IMR-90 (cell line): ENCODE measurements at regions not wholly inside any gene's neighbourhood (a gene's known extent, or its start where the extent isn't known, plus 50 kb on each side); places are given as distances from the start of the nearest gene placed in this dataset.

Source experiments
- ATAC-seq: fragments of 200-7000 bp; cut with Tn5 transposase; 2 replicates; pipeline ENCODE4 v1.9.1; 2020; ENCODE audit warnings: low read depth, mild to moderate bottlenecking, moderate library complexity
- BruUV-seq: library from RNA; stranded (reverse); fragments of 400-500 nt; replicated peaks from 2 replicates; lab custom pipeline; 2021; lab: Mats Ljungman, UMichigan
- CTCF ChIA-PET: fragments of 300-600 bp; formaldehyde crosslinking; extraction: SDS; loops from one replicate; lab custom pipeline; 2021; ENCODE audit warnings: antibody characterized with exemption; lab: Yijun Ruan, JAX
- POLR2A ChIA-PET: fragments of 300-600 bp; sonication (Branson Sonifier 250); formaldehyde crosslinking; loops from one replicate; lab custom pipeline; 2022; ENCODE audit warnings: antibody characterized with exemption; ENCODE audit not compliant: unreplicated experiment; lab: Charles Lee
- DNase-seq: peaks from one replicate; pipeline ENCODE4 v3.0.0; 2013
- H2AFZ ChIP-seq: replicated peaks from 2 replicates; pipeline ENCODE3; 2013; ENCODE audit warnings: low read length, mild to moderate bottlenecking; ENCODE audit not compliant: poor library complexity
- H2AK5ac ChIP-seq: 2 replicates; pipeline ENCODE4 v1.6.1; 2013; ENCODE audit warnings: low read depth, low read length, inconsistent platforms
- H2AK9ac ChIP-seq: replicated peaks from 2 replicates; pipeline ENCODE3; 2013; ENCODE audit warnings: mild to moderate bottlenecking, low read depth, low read length, moderate library complexity; ENCODE audit not compliant: poor library complexity
- H2BK120ac ChIP-seq: 2 replicates; pipeline ENCODE4 v1.6.1; 2013; ENCODE audit warnings: low read depth, low read length, inconsistent platforms
- H2BK15ac ChIP-seq: 3 replicates; pipeline ENCODE4 v1.6.1; 2013; ENCODE audit warnings: low read depth, low read length, inconsistent platforms
- H2BK20ac ChIP-seq: 2 replicates; pipeline ENCODE4 v1.6.1; 2013; ENCODE audit warnings: low read depth, mild to moderate bottlenecking, inconsistent platforms, low read length, moderate library complexity
- H2BK5ac ChIP-seq: 2 replicates; pipeline ENCODE4 v1.6.1; 2013; ENCODE audit warnings: mild to moderate bottlenecking, low read depth, low read length, inconsistent platforms; ENCODE audit not compliant: poor library complexity, severe bottlenecking
- H3K14ac ChIP-seq: replicated peaks from 2 replicates; pipeline ENCODE4 v1.6.1; 2013; ENCODE audit warnings: low read depth, low read length, inconsistent platforms
- H3K18ac ChIP-seq: 2 replicates; pipeline ENCODE4 v1.6.1; 2013; ENCODE audit warnings: low read depth, low read length, control low read depth
- H3K23ac ChIP-seq: 2 replicates; pipeline ENCODE4 v1.6.1; 2013; ENCODE audit warnings: low read depth, low read length, inconsistent platforms
- H3K27ac ChIP-seq: 2 replicates; pipeline ENCODE4 v1.5.1; 2013; ENCODE audit warnings: mild to moderate bottlenecking, control low read depth, low read length; ENCODE audit not compliant: insufficient read depth
- H3K27me3 ChIP-seq: 2 replicates; pipeline ENCODE4 v1.6.1; 2013; ENCODE audit warnings: low read length; ENCODE audit not compliant: control insufficient read depth, insufficient read depth
- H3K36me3 ChIP-seq: 2 replicates; pipeline ENCODE4 v1.6.1; 2013; ENCODE audit warnings: low read length, mixed read lengths; ENCODE audit not compliant: control insufficient read depth, insufficient read depth
- H3K4ac ChIP-seq: 2 replicates; pipeline ENCODE4 v1.6.1; 2013; ENCODE audit warnings: low read depth, low read length, inconsistent platforms
- H3K4me1 ChIP-seq: 2 replicates; pipeline ENCODE4 v1.6.1; 2013; ENCODE audit warnings: low read length, mixed read lengths; ENCODE audit not compliant: control insufficient read depth, insufficient read depth
- H3K4me2 ChIP-seq: 2 replicates; pipeline ENCODE4 v1.6.1; 2013; ENCODE audit warnings: low read depth, mild to moderate bottlenecking, control low read depth, low read length, moderate library complexity
- H3K4me3 ChIP-seq: 2 replicates; pipeline ENCODE4 v1.5.1; 2013; ENCODE audit warnings: low read depth, mild to moderate bottlenecking, control low read depth, low read length, moderate library complexity; ENCODE audit not compliant: insufficient read depth
- H3K56ac ChIP-seq: 2 replicates; pipeline ENCODE4 v1.6.1; 2013; ENCODE audit warnings: low read length, inconsistent platforms; ENCODE audit not compliant: insufficient read depth; ENCODE audit errors: extremely low read depth
- H3K79me1 ChIP-seq, 2 experiments: 2 replicates each; pipeline ENCODE4 v1.6.1; 2013; ENCODE audit warnings: low read length in 2 of 2, inconsistent platforms in 1 of 2, low read depth in 1 of 2
- H3K9ac ChIP-seq: 2 replicates; pipeline ENCODE4 v1.6.1; 2013; ENCODE audit warnings: low read depth, low read length, control low read depth
- H3K9me1 ChIP-seq: 2 replicates; pipeline ENCODE4 v1.6.1; 2013; ENCODE audit warnings: low read length, inconsistent platforms; ENCODE audit not compliant: insufficient read depth
- H3K9me3 ChIP-seq: 2 replicates; pipeline ENCODE4 v1.6.1; 2013; ENCODE audit warnings: low read length; ENCODE audit not compliant: control insufficient read depth, insufficient read depth
- H4K20me1 ChIP-seq: 2 replicates; pipeline ENCODE4 v1.6.1; 2013; ENCODE audit warnings: low read length, inconsistent platforms; ENCODE audit not compliant: insufficient read depth
- H4K5ac ChIP-seq: 2 replicates; pipeline ENCODE4 v1.6.1; 2013; ENCODE audit warnings: mild to moderate bottlenecking, low read depth, low read length, control low read depth
- H4K8ac ChIP-seq, 2 experiments: 2 replicates each; pipeline ENCODE4 v1.6.1; 2013; ENCODE audit warnings: low read depth in 2 of 2, low read length in 2 of 2, control low read depth in 1 of 2, inconsistent platforms in 1 of 2
- H4K91ac ChIP-seq: 2 replicates; pipeline ENCODE4 v1.6.1; 2013; ENCODE audit warnings: low read depth, low read length, inconsistent platforms; ENCODE audit not compliant: insufficient read depth
- CEBPB ChIP-seq: IDR thresholded peaks from 2 replicates; pipeline ENCODE4 v1.6.1; 2012; ENCODE audit warnings: low read depth, low read length, improper control_type of control experiment
- CHD1 ChIP-seq: IDR thresholded peaks from 2 replicates; pipeline ENCODE4 v1.6.1; 2012; ENCODE audit warnings: low read depth, low read length, improper control_type of control experiment
- MAFK ChIP-seq: IDR thresholded peaks from 2 replicates; pipeline ENCODE4 v1.6.1; 2012; ENCODE audit warnings: low read depth, low read length, improper control_type of control experiment
- MXI1 ChIP-seq: IDR thresholded peaks from 2 replicates; pipeline ENCODE4 v1.6.1; 2012; ENCODE audit warnings: low read depth, mild to moderate bottlenecking, low read length, moderate library complexity, borderline replicate concordance
- NFE2L2 ChIP-seq: fragments of 150-350 bp; IDR thresholded peaks from 2 replicates; pipeline ENCODE4 v1.6.1; 2016; ENCODE audit warnings: low read depth, mild to moderate bottlenecking, low read length
- RAD21 ChIP-seq: IDR thresholded peaks from 2 replicates; pipeline ENCODE4 v1.6.1; 2012; ENCODE audit warnings: low read length, improper control_type of control experiment
- SMC3 ChIP-seq: fragments of 150-350 bp; IDR thresholded peaks from 2 replicates; pipeline ENCODE4 v1.6.1; 2016; ENCODE audit warnings: low read depth, mild to moderate bottlenecking, antibody characterized with exemption, low read length, moderate library complexity
- WGBS, 2 experiments: methylation state at CpG; one replicate each; pipeline versions ENCODE4 v1.1.5 to v1.1.7; 2013; ENCODE audit warnings: missing lambda C conversion rate in 2 of 2; ENCODE audit not compliant: insufficient read length in 1 of 2; ENCODE audit errors: extremely low coverage in 2 of 2; 5-methylcytosine and 5-hydroxymethylcytosine counted together
- dilution Hi-C: fragments of 300-500 bp; cut with HindIII; formaldehyde crosslinking; loops from one replicate; pipeline ENCODE4 v1.14.3; 2018; ENCODE audit warnings: low sequenced_read_pairs; ENCODE audit not compliant: unreplicated experiment
- in situ Hi-C: fragments of 300-500 bp; cut with MboI; formaldehyde crosslinking; loops from 3 replicates; pipeline ENCODE4 v1.14.3; 2019; ENCODE audit warnings: low sequenced_read_pairs, inconsistent platforms, mixed read lengths
- intact Hi-C: fragments of 100-400 bp; cut with micrococcal nuclease; formaldehyde crosslinking; loops from 2 replicates; pipeline ENCODE4 v1.10.0; 2022
- TF ChIP-seq, protein P1 (sequence below): fragments of 150-350 bp; IDR thresholded peaks from 2 replicates; pipeline ENCODE4 v1.6.1; 2017; ENCODE audit warnings: mild to moderate bottlenecking, antibody characterized with exemption, low read length, low read depth

- H3K36me3 ChIP-seq = no peaks in the 10 kb centered on the region
- no peak overlapping the region for H4K5ac ChIP-seq
- H3K4me3 ChIP-seq = no peak overlapping the region
- H2BK120ac ChIP-seq = no peak overlapping the region
- H2BK5ac ChIP-seq = no peak overlapping the region
- no peak overlapping the region for H2AFZ ChIP-seq
- no peak overlapping the region for H2BK20ac ChIP-seq
- peaks cover 2% of the 10 kb centered on the region; the same call in 1 of the 2 replicates for H3K9me3 ChIP-seq
- no peak overlapping the region for H3K18ac ChIP-seq
- no peak overlapping the region for H3K4ac ChIP-seq
- dilution Hi-C loops = no loop called here
- H3K14ac ChIP-seq = no peak overlapping the region
- no peaks in the 10 kb centered on the region for H3K79me1 ChIP-seq
- WGBS, 2 experiments = no CpG with 5 or more reads among the region's 2 CpGs
- no peak overlapping the region for H4K8ac ChIP-seq
- POLR2A ChIA-PET = no interaction called here
- H3K9ac ChIP-seq = no peak overlapping the region
- no peaks in the 10 kb centered on the region for H3K9me1 ChIP-seq
- intact Hi-C loops = no loop called here
- no TSS peak for BruUV-seq
- no peak overlapping the region for H3K27ac ChIP-seq
- no peak overlapping the region for H4K91ac ChIP-seq
- H3K27me3 ChIP-seq = no peaks in the 10 kb centered on the region
- H3K4me2 ChIP-seq = no peak overlapping the region
- DNase-seq (no peak), ATAC-seq (no peak)
- no peak overlapping the region for H3K23ac ChIP-seq
- H4K20me1 ChIP-seq = no peaks in the 10 kb centered on the region
- CTCF ChIA-PET = no interaction called here
- no peak overlapping the region for H2BK15ac ChIP-seq
- H2AK9ac ChIP-seq = no peak overlapping the region
- TF ChIP-seq NFE2L2 (no peak), RAD21 (no peak), CHD1 (no peak), MAFK (no peak), SMC3 (no peak), MXI1 (no peak), CEBPB (no peak)
- TF ChIP-seq, protein P1, sequence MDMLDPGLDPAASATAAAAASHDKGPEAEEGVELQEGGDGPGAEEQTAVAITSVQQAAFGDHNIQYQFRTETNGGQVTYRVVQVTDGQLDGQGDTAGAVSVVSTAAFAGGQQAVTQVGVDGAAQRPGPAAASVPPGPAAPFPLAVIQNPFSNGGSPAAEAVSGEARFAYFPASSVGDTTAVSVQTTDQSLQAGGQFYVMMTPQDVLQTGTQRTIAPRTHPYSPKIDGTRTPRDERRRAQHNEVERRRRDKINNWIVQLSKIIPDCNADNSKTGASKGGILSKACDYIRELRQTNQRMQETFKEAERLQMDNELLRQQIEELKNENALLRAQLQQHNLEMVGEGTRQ = no peak
- H3K56ac ChIP-seq = no peak overlapping the region
- in situ Hi-C loops = no loop called here
- no peaks in the 10 kb centered on the region for H3K4me1 ChIP-seq
- H2AK5ac ChIP-seq = no peak overlapping the region
These were observed 528.5 kb downstream of the PLPP3 start for GRCh38 chr1:56050911-56051310.
